K562 (cell line): ENCODE measurements at regions not wholly inside any gene's neighbourhood (a gene's known extent, or its start where the extent isn't known, plus 50 kb on each side); places are given as distances from the start of the nearest gene placed in this dataset.

Experiments
- EP300 ChIP-seq: IDR thresholded peaks from 2 replicates; pipeline ENCODE4 v1.6.1; 2012; ENCODE audit warnings: low read length, improper control_type of control experiment
- EZH2 ChIP-seq: IDR thresholded peaks from 2 replicates; pipeline ENCODE4 v1.6.1; 2012; ENCODE audit warnings: low read depth, mild to moderate bottlenecking, inconsistent platforms, low read length, borderline replicate concordance
- FOS ChIP-seq: IDR thresholded peaks from 3 replicates; pipeline ENCODE4 v1.6.1; 2011; ENCODE audit not compliant: insufficient read length; ENCODE audit errors: extremely low read depth
- HDAC6 ChIP-seq: IDR thresholded peaks from 2 replicates; pipeline ENCODE4 v1.6.1; 2012; ENCODE audit warnings: low read depth, mild to moderate bottlenecking, control low read depth, inconsistent platforms, low read length, moderate library complexity
- HIVEP1 ChIP-seq: fragments of 250-450 bp; sonication (Bioruptor Pico); IDR thresholded peaks from 2 replicates; pipeline ENCODE4 v1.4.0; 2020; ENCODE audit warnings: mild to moderate bottlenecking
- POLR2AphosphoS2 ChIP-seq: IDR thresholded peaks from 2 replicates; pipeline ENCODE4 v1.6.1; 2012; ENCODE audit warnings: low read length, improper control_type of control experiment
- TEAD2 ChIP-seq: fragments of 450-650 bp; IDR thresholded peaks from 2 replicates; pipeline ENCODE4 v1.6.1; 2016; ENCODE audit warnings: missing genetic modification characterization, control low read depth, missing compliant biosample characterization
- ZNF41 ChIP-seq: fragments of 250-450 bp; sonication (Bioruptor Pico); conservative IDR thresholded peaks from 2 replicates; pipeline ENCODE4 v1.4.0; 2020; ENCODE audit warnings: mild to moderate bottlenecking
- ZNF778 ChIP-seq: fragments of 450-650 bp; formaldehyde crosslinking; IDR thresholded peaks from 2 replicates; pipeline ENCODE4 v1.4.0; 2020; ENCODE audit warnings: mild to moderate bottlenecking, moderate library complexity
- TF ChIP-seq, protein P1 (sequence below), 3 experiments: IDR thresholded peaks in 2 of 3; conservative IDR thresholded peaks in 1 of 3; 2 replicates each; pipeline ENCODE4 v1.5.1; 2011 to 2012; ENCODE audit warnings: low read length in 3 of 3, mild to moderate bottlenecking in 3 of 3, control low read depth in 2 of 3, improper control_type of control experiment in 1 of 3, inconsistent platforms in 1 of 3, low read depth in 1 of 3, mixed read lengths in 1 of 3, moderate library complexity in 1 of 3; ENCODE audit not compliant: insufficient read depth in 2 of 3

DNA sequence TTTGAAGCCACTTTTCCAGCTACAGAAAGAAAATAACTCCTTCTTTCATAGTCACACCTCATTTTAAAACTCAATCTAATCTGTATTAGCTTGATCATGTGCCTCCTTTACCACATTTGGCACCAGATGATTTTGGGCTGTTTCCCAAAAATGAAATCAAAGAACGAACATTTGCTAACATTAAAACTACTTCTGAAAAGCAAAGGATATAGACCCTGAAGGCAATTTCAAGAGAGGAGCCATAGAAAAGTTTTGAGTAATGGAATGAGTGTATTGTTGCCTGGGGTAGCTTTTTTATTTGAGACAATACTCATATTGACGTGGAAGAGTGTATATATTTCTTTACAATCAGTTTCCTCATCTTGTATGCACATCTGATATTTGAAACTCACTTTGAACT, 152.8 kb upstream of the TBL1XR1 start:
- TF ChIP-seq FOS (no peak), POLR2AphosphoS2 (no peak), EZH2 (no peak), ZNF41 (no peak), ZNF778 (CRISPR knock-in tag) (no peak), EP300 (no peak), TEAD2 (tag) (no peak), HIVEP1 (CRISPR knock-in tag) (no peak), HDAC6 (no peak)
- TF ChIP-seq, protein P1, sequence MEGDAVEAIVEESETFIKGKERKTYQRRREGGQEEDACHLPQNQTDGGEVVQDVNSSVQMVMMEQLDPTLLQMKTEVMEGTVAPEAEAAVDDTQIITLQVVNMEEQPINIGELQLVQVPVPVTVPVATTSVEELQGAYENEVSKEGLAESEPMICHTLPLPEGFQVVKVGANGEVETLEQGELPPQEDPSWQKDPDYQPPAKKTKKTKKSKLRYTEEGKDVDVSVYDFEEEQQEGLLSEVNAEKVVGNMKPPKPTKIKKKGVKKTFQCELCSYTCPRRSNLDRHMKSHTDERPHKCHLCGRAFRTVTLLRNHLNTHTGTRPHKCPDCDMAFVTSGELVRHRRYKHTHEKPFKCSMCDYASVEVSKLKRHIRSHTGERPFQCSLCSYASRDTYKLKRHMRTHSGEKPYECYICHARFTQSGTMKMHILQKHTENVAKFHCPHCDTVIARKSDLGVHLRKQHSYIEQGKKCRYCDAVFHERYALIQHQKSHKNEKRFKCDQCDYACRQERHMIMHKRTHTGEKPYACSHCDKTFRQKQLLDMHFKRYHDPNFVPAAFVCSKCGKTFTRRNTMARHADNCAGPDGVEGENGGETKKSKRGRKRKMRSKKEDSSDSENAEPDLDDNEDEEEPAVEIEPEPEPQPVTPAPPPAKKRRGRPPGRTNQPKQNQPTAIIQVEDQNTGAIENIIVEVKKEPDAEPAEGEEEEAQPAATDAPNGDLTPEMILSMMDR (IDR thresholded peaks at IDR 0.05 in 2 of 3, conservative IDR thresholded peaks at IDR 0.05 in 1 of 3; ENCODE audit: insufficient read depth in 2 of 3, low read depth in 1 of 3, low read length in 3 of 3): no peak
